WERI-Rb-1 (cell line): ENCODE measurements at regions not wholly inside any gene's neighbourhood (a gene's known extent, or its start where the extent isn't known, plus 50 kb on each side); places are given as distances from the start of the nearest gene placed in this dataset.

Experiments used
- DNase-seq: peaks from one replicate; pipeline ENCODE4 v3.0.0-alpha.2; 2020
- H3K27ac ChIP-seq: fragments of 250-450 bp; sonication (Bioruptor Pico); 2 replicates; pipeline ENCODE4 v1.5.1; 2020; ENCODE audit warnings: mild to moderate bottlenecking, moderate library complexity
- H3K27me3 ChIP-seq: fragments of 250-450 bp; sonication (Bioruptor Pico); 2 replicates; pipeline ENCODE4 v1.5.1; 2021; ENCODE audit warnings: mild to moderate bottlenecking, low read depth, moderate library complexity; ENCODE audit not compliant: insufficient read depth, severe bottlenecking
- H3K36me3 ChIP-seq: fragments of 250-450 bp; sonication (Bioruptor Pico); 2 replicates; pipeline ENCODE4 v1.5.1; 2020; ENCODE audit warnings: mild to moderate bottlenecking, moderate library complexity
- H3K4me3 ChIP-seq: 2 replicates; pipeline ENCODE4 v1.5.1; 2011; ENCODE audit warnings: low read depth, mild to moderate bottlenecking, control low read depth, low read length
- H3K9me3 ChIP-seq: fragments of 250-450 bp; sonication (Bioruptor Pico); 2 replicates; pipeline ENCODE4 v1.5.1; 2021; ENCODE audit warnings: mild to moderate bottlenecking, moderate library complexity; ENCODE audit not compliant: severe bottlenecking
- CTCF ChIP-seq: IDR thresholded peaks from 2 replicates; pipeline ENCODE4 v1.5.1; 2011; ENCODE audit warnings: low read depth, mild to moderate bottlenecking, control low read depth, inconsistent platforms, low read length

GRCh38 chr7:27459021-27459730, 203.5 kb downstream of the HIBADH start:
- no peak overlapping the region for H3K4me3 ChIP-seq
- H3K9me3 ChIP-seq: no peaks in the 10 kb centered on the region
- no peak for DNase-seq
- no peak for TF ChIP-seq CTCF
- H3K27ac ChIP-seq: no peak overlapping the region
- H3K27me3 ChIP-seq: peaks cover 50% of the 10 kb centered on the region
- no peaks in the 10 kb centered on the region for H3K36me3 ChIP-seq

DNA sequence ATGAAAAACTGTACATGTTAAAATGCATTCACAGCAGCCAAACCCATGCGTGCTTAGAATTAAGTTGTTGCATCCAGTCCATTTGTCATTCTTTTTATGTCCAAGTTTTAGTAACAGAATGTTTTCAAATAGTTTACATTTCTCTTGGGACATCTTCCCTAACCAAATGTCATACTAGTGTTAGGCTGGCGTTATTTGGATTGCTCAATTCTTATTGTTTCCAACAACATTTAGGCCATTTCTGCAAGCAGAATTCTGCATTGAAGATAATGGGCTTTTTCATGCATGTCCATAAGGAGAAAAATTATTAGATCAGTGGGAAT, 203.0 kb downstream of the HIBADH start:
- Histone ChIP-seq H3K27me3 (peaks cover 47% of the 10 kb centered on the region), H3K9me3 (no peaks in the 10 kb centered on the region), H3K27ac (no peak overlapping the region), H3K4me3 (no peak overlapping the region), H3K36me3 (no peaks in the 10 kb centered on the region)
- no peak for DNase-seq
- TF ChIP-seq CTCF: no peak

DNA sequence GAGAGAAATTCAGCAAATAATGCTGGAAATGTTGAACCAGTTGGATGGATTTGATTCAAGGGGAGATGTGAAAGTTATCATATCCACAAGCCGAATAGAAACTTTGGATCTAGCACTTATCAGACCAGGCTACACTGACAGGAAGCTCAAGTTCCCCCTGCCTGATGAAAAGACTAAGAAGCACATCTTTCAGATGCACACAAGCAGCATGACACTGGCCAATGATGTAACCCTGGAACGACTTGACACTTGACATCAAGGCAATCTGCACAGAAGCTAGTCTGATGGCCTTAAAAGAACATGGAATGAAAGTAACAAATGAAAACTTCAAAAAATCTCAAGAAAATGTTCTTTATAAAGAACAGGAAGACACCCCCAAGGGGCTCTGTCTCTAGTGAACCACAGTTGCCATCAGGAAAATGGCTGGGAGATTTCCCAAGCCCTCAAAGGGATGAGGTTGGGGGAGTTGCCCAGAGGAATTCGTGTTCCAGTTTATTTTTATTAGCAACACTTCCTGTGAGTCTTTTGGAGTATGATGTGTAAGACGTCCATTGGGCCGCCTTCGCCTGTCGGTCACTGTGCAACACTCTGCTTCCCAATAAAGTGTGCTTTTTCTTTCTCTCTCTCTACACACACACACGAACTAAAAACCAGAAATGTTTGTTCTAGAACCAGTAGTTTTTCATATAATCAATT, 200.0 kb downstream of the HIBADH start:
- no peak for TF ChIP-seq CTCF
- H3K4me3 ChIP-seq: no peak overlapping the region
- DNase-seq: no peak

GRCh38 chr7:27464970-27465369, 197.7 kb downstream of the HIBADH start:
- Histone ChIP-seq H3K4me3 (no peak overlapping the region), H3K27ac (no peak overlapping the region), H3K36me3 (no peaks in the 10 kb centered on the region), H3K27me3 (peaks cover 69% of the 10 kb centered on the region), H3K9me3 (no peaks in the 10 kb centered on the region)
- TF ChIP-seq CTCF: no peak
- no peak for DNase-seq

More for the DNA sequence above, 200.0 kb downstream of the HIBADH start:
- Histone ChIP-seq H3K27me3 (peaks cover 66% of the 10 kb centered on the region), H3K36me3 (no peaks in the 10 kb centered on the region), H3K9me3 (no peaks in the 10 kb centered on the region), H3K27ac (no peak overlapping the region)

DNA sequence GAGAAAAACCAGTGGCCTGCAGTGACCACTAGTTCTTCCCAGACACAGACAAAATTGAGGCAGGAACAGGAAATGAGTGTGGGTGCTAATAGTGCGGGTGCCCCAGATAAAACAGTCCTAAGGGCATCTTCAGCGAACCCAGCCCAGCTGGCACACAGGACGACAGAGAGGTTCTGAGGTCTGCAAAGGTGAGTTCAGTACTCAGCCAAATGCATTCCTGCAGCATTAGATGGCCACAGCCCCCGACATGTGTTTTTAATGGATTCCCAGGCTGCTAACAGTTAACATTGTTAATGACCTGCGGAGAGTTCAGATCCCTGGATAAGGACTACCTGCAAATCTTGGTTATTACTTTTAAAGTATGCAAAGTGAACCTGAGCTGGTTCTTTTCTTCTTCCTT, 196.0 kb downstream of the HIBADH start:
- Histone ChIP-seq H3K27ac (no peak overlapping the region), H3K4me3 (no peak overlapping the region), H3K9me3 (no peaks in the 10 kb centered on the region), H3K27me3 (peaks cover 79% of the 10 kb centered on the region), H3K36me3 (no peaks in the 10 kb centered on the region)
- no peak for TF ChIP-seq CTCF
- DNase-seq: no peak
